HEK293 (cell line): ENCODE measurements at regions not wholly inside any gene's neighbourhood (a gene's known extent, or its start where the extent isn't known, plus 50 kb on each side); places are given as distances from the start of the nearest gene placed in this dataset.

ENCODE experiments used
- SCRT2 ChIP-seq: fragments of 450-650 bp; formaldehyde crosslinking; IDR thresholded peaks from 2 replicates; pipeline ENCODE4 v1.5.1; 2016; ENCODE audit warnings: missing biosample characterization, missing genetic modification characterization
- ZNF174 ChIP-seq: fragments of 450-650 bp; formaldehyde crosslinking; IDR thresholded peaks from 2 replicates; pipeline ENCODE4 v1.5.0; 2017; ENCODE audit warnings: missing biosample characterization, mild to moderate bottlenecking, missing genetic modification characterization

DNA sequence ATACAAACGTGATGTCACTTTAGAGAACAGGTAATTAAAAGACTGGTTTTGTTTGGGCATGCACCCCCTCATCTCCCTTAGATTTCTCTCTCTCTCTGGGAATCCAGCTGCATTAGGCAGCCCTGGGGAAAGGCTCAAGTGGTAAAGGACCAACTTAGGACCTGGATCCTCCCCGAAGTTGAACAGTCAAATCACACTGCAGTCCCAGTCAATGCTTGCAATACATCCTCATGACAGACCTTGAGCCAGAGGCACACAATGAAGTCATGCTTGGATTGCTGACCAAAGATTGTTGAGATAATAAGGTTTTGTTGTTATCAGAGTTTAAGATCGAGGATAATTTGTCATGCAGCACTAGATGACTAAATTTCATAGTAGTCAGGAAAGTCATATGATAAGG lies 1285.8 kb upstream of the NCAM2 start:
- no peak for TF ChIP-seq ZNF174 (tag by site-specific recombination)
- no peak for TF ChIP-seq SCRT2 (tag by site-specific recombination)
